Testis (tissue), 2 donors: ENCODE measurements at regions not wholly inside any gene's neighbourhood (a gene's known extent, or its start where the extent isn't known, plus 50 kb on each side); places are given as distances from the start of the nearest gene placed in this dataset.

Experiments used
- DNase-seq: peaks from one replicate; pipeline ENCODE4 v3.0.0-alpha.2; 2019
- H3K27ac ChIP-seq, 2 donors: fragments of 200-600 bp; sonication (generic); one replicate each; pipeline ENCODE4 v1.5.1; 2019
- H3K27me3 ChIP-seq: fragments of 200-600 bp; sonication (generic); one replicate; pipeline ENCODE4 v1.5.1; 2019
- H3K36me3 ChIP-seq: fragments of 200-600 bp; sonication (generic); one replicate; pipeline ENCODE4 v1.5.1; 2017; ENCODE audit warnings: low read depth; ENCODE audit errors: missing control alignments
- H3K4me1 ChIP-seq: fragments of 200-600 bp; sonication (generic); one replicate; pipeline ENCODE4 v1.5.1; 2019
- H3K4me3 ChIP-seq, 2 donors: fragments of 200-600 bp; sonication (generic); one replicate each; pipeline ENCODE4 v1.5.1; 2017 to 2019
- H3K9me3 ChIP-seq: fragments of 200-600 bp; sonication (generic); one replicate; pipeline ENCODE4 v1.5.1; 2017
- CTCF ChIP-seq, 3 experiments: fragments of 450-650 bp in 2 of 3; fragments of 200-600 bp in 1 of 3; sonication (generic) in 1 of 3; IDR thresholded peaks; one replicate each; pipeline ENCODE4 v1.5.1; 2016 to 2019; ENCODE audit warnings: antibody characterized with exemption in 3 of 3, mild to moderate bottlenecking in 2 of 3, moderate library complexity in 1 of 3
- POLR2A ChIP-seq: fragments of 450-650 bp; IDR thresholded peaks from one replicate; pipeline ENCODE4 v1.6.1; 2017; ENCODE audit warnings: antibody characterized with exemption, mild to moderate bottlenecking, moderate library complexity
- WGBS, 2 donors: methylation state at CpG; one replicate each; pipeline ENCODE4 v1.1.5; 2018; 5-methylcytosine and 5-hydroxymethylcytosine counted together
- intact Hi-C: fragments of 100-400 bp; cut with DNase I; formaldehyde crosslinking; loops from one replicate; pipeline ENCODE4 v1.15.1; 2023; ENCODE audit warnings: low total_unique reads

GRCh38 chr16:65751622-65752521 is 614.6 kb upstream of the CDH5 start:
- TF ChIP-seq POLR2A: no peak
- TF ChIP-seq CTCF (IDR thresholded peaks at IDR 0.05): no peak
- no peaks in the 10 kb centered on the region for H3K27me3 ChIP-seq
- no peaks in the 10 kb centered on the region for H3K4me1 ChIP-seq
- intact Hi-C loops: no loop called here
- no peak overlapping the region for H3K4me3 ChIP-seq
- H3K9me3 ChIP-seq: no peaks in the 10 kb centered on the region
- 79 to 81% methylated on average over 8 of the region's 8 CpGs for whole genome bisulfite sequencing, 2 donors
- H3K27ac ChIP-seq: no peak overlapping the region
- no peaks in the 10 kb centered on the region for H3K36me3 ChIP-seq
- DNase-seq: no peak

GRCh38 chr16:65749506-65749905 is 617.0 kb upstream of the CDH5 start:
- no peak overlapping the region for H3K4me3 ChIP-seq
- no peaks in the 10 kb centered on the region for H3K27me3 ChIP-seq
- intact Hi-C loops: no loop called here
- DNase-seq: no peak
- 80 to 81% methylated on average over 6 of the region's 6 CpGs for WGBS, 2 donors
- H3K4me1 ChIP-seq: no peaks in the 10 kb centered on the region
- H3K9me3 ChIP-seq: no peaks in the 10 kb centered on the region
- H3K27ac ChIP-seq: no peak overlapping the region
- no peaks in the 10 kb centered on the region for H3K36me3 ChIP-seq
- TF ChIP-seq POLR2A: no peak
- no peak for TF ChIP-seq CTCF (IDR thresholded peaks at IDR 0.05)

- TF ChIP-seq CTCF (IDR thresholded peaks at IDR 0.05) (no peak), POLR2A (no peak)
- intact Hi-C loops: no loop called here
Observed at GRCh38 chr16:65746941-65747340, 619.5 kb upstream of the CDH5 start.

GRCh38 chr16:65745201-65745708 is 621.2 kb upstream of the CDH5 start:
- H3K9me3 ChIP-seq: no peaks in the 10 kb centered on the region
- no peak overlapping the region for H3K4me3 ChIP-seq
- H3K36me3 ChIP-seq: no peaks in the 10 kb centered on the region
- 91 to 94% methylated on average over 1 of the region's 1 CpG for WGBS, 2 donors
- H3K27ac ChIP-seq: no peak overlapping the region
- TF ChIP-seq CTCF (IDR thresholded peaks at IDR 0.05) (no peak), POLR2A (no peak)
- H3K27me3 ChIP-seq: no peaks in the 10 kb centered on the region
- H3K4me1 ChIP-seq: no peaks in the 10 kb centered on the region
- no peak for DNase-seq
- intact Hi-C loops: no loop called here

More at GRCh38 chr16:65746941-65747340, 619.5 kb upstream of the CDH5 start:
- WGBS, 2 donors: 88 to 90% methylated on average over 4 of the region's 4 CpGs
- Histone ChIP-seq H3K4me3 (no peak overlapping the region), H3K27ac (no peak overlapping the region), H3K36me3 (no peaks in the 10 kb centered on the region), H3K4me1 (no peaks in the 10 kb centered on the region), H3K9me3 (no peaks in the 10 kb centered on the region), H3K27me3 (no peaks in the 10 kb centered on the region)
- no peak for DNase-seq

- no peak for DNase-seq
- Histone ChIP-seq H3K9me3 (no peaks in the 10 kb centered on the region), H3K36me3 (no peaks in the 10 kb centered on the region), H3K4me3 (no peak overlapping the region), H3K4me1 (no peaks in the 10 kb centered on the region), H3K27ac (no peak overlapping the region), H3K27me3 (no peaks in the 10 kb centered on the region)
- 70 to 88% methylated on average over 2 of the region's 2 CpGs for WGBS, 2 donors
- TF ChIP-seq CTCF (IDR thresholded peaks at IDR 0.05) (no peak), POLR2A (no peak)
- intact Hi-C loops: no loop called here
Observed at GRCh38 chr16:65744401-65744800, 622.1 kb upstream of the CDH5 start.
